NCI-H446 treated with DMSO at 0.1 percent for 48 hours (cell line): ENCODE measurements at regions not wholly inside any gene's neighbourhood (a gene's known extent, or its start where the extent isn't known, plus 50 kb on each side); places are given as distances from the start of the nearest gene placed in this dataset.
A peak's percentile ranks its signal among the peaks of the same experiment; 100 is the strongest.

Experiments
- DNase-seq: peaks from one replicate; lab custom pipeline; 2025; lab: John Stamatoyannopoulos, UW

DNA sequence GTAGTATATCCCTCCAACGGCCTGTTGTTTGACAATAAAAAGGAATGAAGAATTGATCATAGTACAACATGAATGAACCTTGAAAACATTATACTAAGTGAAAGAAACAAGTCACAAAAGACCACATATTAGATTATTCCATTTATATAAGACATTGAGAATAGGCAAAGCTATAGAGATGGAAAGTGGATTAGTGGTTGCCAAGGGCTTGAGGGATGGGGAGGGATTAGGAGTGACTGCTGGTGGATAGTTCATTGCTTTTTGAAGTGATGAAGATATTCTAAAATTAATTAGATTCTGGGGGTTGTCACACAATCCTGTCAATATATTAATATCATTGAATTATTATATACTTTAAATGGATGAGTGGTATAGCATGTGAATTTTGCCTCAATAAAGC is 142.5 kb upstream of the DPT start:
- DNase-seq, result no peak

DNA sequence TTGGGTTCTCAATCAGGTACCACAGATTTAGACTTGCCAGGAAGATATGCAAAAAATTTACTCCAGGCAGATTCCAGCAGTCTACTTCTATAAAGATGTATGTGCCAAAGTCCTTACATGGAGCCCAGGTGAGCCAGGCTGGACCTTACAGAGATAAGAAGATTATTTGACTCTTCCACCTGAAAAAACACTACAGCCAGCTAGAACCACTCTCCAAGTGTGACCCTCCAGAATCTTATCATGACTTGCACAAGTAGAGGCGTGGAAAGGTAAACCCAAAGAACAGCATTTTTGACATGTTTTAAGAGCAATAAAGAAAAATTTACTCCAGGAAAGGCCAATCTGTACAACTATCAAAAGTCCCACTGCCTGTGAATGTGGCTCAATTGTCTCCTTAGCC is 146.8 kb upstream of the DPT start:
- DNase-seq, result no peak

DNA sequence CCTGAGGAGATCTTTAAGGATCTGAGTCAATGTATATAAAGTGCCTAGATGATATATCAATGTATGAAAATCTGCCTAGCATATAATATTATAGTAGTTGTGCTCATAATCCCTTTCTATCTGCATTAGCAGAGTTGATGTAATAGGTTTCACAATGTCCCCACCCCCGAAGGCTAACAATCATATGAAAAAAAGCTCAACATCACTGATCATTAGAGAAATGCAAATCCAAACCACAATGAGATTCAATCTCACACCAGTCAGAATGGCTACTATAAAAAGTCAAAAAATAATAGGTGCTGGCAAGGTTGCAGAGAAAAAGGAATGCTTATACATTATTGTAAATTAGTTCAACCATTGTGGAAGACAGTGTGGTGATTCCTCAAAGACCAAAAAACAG is 147.8 kb upstream of the DPT start:
- no peak for DNase-seq

DNA sequence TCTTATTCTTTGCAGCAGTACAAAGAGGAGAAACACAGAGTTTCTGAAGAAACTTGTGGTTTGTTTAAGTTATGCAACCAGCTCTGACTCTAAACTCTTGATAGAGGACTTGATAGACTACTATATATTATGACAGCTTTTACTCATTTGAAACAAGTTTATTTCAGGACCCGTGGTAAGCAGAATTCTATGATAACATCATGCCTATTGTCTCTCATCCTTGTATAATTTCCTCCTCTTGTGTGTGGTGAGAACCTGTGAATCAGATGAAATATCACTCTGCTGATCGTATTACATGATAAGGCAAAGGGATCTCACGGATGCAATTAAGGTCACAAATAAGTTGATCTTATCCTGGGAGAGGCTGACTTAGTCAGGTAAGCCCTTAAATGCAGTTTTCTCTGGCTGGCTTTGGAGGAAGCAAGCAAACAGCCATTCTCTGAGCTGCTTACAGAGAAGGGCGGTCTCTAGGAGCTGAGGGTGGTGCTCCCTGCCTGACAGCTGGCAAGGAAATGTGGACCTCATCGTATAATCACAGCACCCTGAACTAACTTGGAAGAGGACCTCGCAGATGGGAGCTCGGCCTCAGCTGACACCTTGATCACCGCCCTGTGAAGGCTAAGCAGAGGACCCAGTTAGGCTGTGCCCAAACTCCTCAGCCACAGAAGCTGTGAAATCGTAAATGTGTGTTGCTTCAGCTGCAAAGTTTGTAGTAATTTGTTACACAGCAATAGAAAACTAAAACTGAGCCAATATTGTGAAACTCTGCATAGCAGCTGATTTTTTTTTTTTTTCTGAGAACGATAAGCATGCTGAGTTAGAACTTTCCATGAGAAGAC is 151.1 kb upstream of the DPT start:
- DNase-seq, result no peak

GRCh38 chr1:168881656-168882260 is 152.8 kb upstream of the DPT start:
- DNase-seq, result no peak

DNA sequence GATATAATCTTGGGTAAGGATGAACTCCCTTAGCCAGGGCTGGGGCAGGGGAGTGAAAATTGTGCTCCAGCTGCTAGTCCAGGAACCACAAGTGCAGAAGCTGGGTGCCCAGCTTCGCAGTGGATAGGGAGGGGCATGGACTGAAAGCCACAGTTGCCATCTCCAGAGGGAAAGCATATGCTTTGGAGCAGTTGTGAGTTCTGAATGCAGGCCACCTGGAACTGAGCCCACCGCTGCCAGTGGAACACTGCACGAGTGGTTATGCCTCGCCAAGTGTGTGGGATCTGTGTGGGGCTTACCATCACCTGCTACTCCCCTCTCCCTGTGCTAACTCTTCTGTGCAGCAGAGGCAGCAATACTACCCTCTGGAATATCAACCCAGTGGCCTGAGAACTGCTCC is 158.4 kb upstream of the DPT start:
- no peak for DNase-seq

DNA sequence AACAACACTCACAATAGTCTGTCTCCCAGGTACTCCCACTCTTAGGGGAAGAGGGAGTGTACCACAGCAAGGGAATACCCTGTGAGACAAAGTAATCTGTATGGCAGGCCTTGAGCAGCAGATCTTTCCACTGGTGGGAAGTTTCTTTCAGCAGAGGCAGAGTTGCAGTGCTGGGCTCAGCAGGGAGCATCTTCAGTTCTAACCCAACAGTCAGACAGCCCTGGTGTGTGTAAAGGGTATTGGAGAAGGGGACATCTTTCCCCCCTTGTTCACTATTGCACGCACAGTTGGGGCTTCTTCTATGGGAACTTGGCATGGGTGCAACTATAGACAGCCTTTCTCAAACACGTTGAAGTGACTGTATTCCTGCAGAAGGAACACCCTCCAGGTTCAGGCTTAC is 159.4 kb upstream of the DPT start:
- no peak for DNase-seq

- DNase-seq, result no peak
Measured at GRCh38 chr1:168892931-168893330, 163.9 kb upstream of the DPT start.

- peak; percentile 72 for DNase-seq
Measured at GRCh38 chr1:168893359-168893801, 164.4 kb upstream of the DPT start.

DNA sequence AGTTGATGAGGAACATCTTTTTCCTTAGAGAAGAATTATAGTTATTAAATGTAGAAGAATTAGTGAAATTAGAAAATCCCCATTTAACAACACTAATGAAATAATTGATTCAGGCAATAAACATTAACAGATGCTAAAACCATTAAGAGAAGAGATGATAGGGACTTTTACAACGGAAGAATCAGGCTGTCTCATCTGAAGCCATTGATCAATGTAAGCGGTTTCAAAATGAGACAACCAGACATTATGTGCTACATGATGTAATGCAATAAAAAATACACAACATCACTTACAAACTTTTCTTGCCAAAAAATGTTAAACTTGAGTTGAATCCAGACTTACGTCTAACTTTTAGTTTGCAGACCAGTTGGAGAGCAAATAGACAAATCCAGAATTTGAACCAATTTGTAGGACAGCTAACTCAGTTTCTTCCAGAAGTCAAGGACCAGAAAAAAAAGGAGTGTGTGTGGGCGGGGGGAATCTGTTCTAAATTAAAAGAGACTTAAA is 165.4 kb upstream of the DPT start:
- no peak for DNase-seq

DNA sequence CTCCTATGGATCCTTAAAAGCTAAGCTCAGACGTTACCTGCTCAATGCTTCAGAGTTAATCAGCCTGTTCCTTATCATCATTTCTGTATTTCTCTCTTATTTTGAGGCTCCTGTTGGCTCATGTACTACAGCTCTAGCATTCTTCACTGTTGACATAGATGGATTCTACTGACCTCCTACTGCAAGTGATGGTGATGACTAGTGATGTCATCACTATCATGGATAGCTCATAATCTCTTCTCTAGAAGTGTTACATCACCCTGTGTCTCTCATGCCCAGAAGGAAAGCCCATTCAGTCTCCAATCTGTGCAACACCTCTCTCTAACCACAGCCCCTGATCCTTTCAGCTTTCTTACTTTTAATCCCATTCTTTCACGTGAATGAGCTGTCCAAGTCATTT is 168.2 kb upstream of the DPT start:
- DNase-seq, result no peak

DNA sequence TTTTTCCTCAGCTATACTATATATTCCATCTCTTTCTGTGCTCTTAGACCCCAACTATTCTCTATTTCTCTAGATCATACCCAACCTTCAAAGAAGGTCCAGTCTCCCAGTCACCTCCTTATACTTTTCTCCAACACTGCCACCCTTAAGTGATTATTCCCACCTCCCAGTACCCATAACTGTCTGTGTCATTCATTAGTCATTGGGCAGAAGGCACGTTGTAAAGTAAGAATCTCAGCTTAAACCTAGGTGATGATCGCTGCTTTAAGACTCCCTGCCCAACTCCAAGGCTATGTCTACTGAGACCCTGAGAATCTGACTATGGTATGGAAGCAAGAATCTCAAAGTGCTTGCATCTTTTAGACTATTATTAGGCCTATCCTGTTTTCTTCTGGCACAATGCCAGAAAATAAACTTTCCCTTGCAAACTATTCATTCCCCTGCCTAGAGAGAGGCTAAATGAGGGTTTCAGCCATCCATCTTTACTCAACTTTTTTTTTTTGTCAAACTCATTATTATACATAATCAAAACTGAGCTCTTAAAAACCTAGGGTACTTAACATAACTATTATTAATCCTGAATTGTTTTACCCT is 174.3 kb upstream of the DPT start:
- no peak for DNase-seq

GRCh38 chr1:168905633-168906032 is 176.6 kb upstream of the DPT start:
- DNase-seq, result no peak

DNA sequence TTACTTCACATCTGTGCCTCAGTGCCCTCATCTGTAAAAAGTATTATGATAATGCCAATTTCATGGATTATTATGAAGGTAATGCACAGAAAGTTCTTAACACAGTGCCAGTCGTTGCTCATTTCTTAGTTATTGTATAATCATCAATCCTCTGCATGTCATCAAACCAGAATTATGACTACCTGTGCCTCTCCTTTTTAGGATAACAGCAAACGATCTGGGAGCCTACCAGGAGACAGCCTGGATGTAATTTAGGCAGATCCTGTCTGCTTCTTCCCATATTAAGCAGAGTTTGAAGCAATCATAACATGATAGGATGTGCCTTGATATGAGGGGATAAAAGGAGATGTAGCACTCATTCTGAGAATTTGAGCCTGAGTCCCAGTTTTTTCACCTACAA is 177.4 kb upstream of the DPT start:
- DNase-seq, result no peak

- DNase-seq, result no peak
Measured at GRCh38 chr1:168907053-168907452, 178.0 kb upstream of the DPT start.

DNA sequence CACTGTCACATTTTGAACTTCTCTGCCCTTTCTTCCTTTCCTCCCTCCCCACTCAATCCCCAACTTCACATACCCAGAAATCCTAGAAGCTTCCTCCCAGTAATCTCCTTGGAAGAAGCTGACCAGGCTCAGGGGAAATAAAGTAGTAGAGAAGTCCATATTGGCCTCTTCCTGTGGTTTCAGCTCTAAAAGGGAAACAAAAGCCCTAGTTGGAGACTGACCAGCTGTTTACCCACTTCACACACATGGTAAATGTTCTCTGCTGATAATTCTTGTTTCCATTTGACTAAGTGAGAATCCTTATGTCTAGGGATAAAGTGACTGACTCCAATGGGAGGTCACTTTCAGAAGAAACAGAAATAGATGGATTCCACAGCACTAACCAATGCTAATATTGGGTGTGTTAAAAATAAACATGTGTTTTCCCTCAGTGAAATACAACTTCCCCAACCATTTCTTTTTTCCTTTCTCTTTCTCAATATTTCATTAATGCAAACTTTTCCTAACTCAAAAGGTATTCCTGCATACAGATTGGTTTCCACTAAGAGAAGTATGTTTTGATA is 178.9 kb upstream of the DPT start:
- DNase-seq, result no peak

- no peak for DNase-seq
Measured at GRCh38 chr1:168910403-168910802, 181.4 kb upstream of the DPT start.

DNA sequence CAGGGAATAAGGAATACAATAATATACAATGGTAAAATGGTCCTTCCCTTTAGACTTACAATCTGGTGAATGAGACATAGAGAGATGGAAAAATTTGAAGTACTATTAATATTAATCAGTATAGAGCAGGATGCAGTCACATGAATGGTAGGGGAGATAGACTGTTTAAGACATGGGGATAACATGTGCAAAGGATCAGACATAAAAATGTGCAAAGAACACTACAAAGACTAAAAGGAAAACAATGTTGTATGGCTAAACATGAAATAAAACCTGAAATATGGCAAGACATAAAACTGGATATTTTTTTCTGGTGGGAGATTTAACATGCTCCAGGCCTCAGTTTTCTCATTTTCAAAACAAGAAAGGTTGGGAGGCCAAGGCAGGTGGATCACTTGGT is 182.4 kb upstream of the DPT start:
- DNase-seq, result no peak

- no peak for DNase-seq
Measured at GRCh38 chr1:168913711-168914463, 184.9 kb upstream of the DPT start.

DNA sequence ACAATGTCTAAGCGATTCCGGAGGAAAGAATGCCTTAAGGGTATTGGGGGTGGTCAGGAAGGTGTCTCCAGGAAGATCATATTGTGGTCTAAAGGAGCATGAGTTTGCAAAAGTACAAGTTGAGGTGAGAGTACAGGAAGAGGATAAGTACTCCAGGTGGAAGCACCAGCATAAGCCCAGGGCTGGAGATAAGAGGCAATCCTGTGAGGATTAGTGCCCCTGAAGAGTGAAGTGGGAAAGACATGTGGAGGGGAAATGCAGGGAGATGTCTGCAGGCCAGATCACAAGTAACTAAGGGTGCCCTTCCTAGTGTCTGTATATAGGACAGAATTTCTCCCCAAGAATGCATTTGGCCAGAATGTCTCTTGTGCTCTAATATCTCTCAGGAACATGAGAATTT is 188.3 kb upstream of the DPT start:
- DNase-seq, result no peak

- DNase-seq, result no peak
Measured at GRCh38 chr1:168917796-168918195, 188.7 kb upstream of the ATP1B1 start.
